ENCODE measurements at regions not wholly inside any gene's neighbourhood (a gene's known extent, or its start where the extent isn't known, plus 50 kb on each side); places are given as distances from the start of the nearest gene placed in this dataset.

GRCh38 chr12:19971361-19972280, 396.7 kb upstream of the PDE3A start:
- TF ChIP-seq CTCF (IDR thresholded peaks at IDR 0.05) (no peak), POLR2A (IDR thresholded peaks at IDR 0.05) (no peak)
